Peyer's patch (tissue), 4 donors: ENCODE measurements at regions not wholly inside any gene's neighbourhood (a gene's known extent, or its start where the extent isn't known, plus 50 kb on each side); places are given as distances from the start of the nearest gene placed in this dataset.

ENCODE experiments used
- DNase-seq, 3 donors: peaks; one replicate each; pipeline ENCODE4 v3.0.0-alpha.2; 2017 to 2019
- H3K27ac ChIP-seq, 4 donors: fragments of 200-600 bp; sonication (generic); one replicate each; pipeline ENCODE4 v1.5.1; 2016 to 2019
- H3K27me3 ChIP-seq, 2 donors: fragments of 200-600 bp; sonication (generic); one replicate each; pipeline ENCODE4 v1.5.1; 2019
- H3K36me3 ChIP-seq, 3 donors: fragments of 200-600 bp; sonication (generic); one replicate each; pipeline ENCODE4 v1.5.1; 2016 to 2019
- H3K4me1 ChIP-seq, 4 donors: fragments of 200-600 bp; sonication (generic); one replicate each; pipeline ENCODE4 v1.5.1; 2016 to 2019
- H3K4me3 ChIP-seq, 4 donors: fragments of 200-600 bp; sonication (generic); 1 replicate in 3 of 4; 2 replicates in 1 of 4; pipeline ENCODE4 v1.5.1; 2016 to 2019; ENCODE audit warnings: mild to moderate bottlenecking in 1 of 4
- H3K9me3 ChIP-seq, 4 donors: fragments of 200-600 bp; sonication (generic); one replicate each; pipeline ENCODE4 v1.5.1; 2016 to 2019; ENCODE audit warnings: mild to moderate bottlenecking in 1 of 4
- CTCF ChIP-seq, 6 experiments: fragments of 450-650 bp in 4 of 6; fragments of 200-600 bp in 2 of 6; sonication (generic) in 1 of 6; IDR thresholded peaks; one replicate each; pipeline ENCODE4 v1.5.1; 2017 to 2019; ENCODE audit warnings: antibody characterized with exemption in 6 of 6, mild to moderate bottlenecking in 3 of 6, moderate library complexity in 1 of 6
- POLR2A ChIP-seq, 2 donors: fragments of 450-650 bp; IDR thresholded peaks; one replicate each; pipeline ENCODE4 v1.5.1; 2017; ENCODE audit warnings: antibody characterized with exemption in 2 of 2, mild to moderate bottlenecking in 2 of 2, moderate library complexity in 2 of 2

- TF ChIP-seq CTCF (IDR thresholded peaks at IDR 0.05) (no peak), POLR2A (IDR thresholded peaks at IDR 0.05) (no peak)
- no peak overlapping the region for H3K27ac ChIP-seq
- H3K9me3 ChIP-seq = no peaks in the 10 kb centered on the region
- no peaks in the 10 kb centered on the region for H3K27me3 ChIP-seq
- no peaks in the 10 kb centered on the region for H3K36me3 ChIP-seq
- H3K4me3 ChIP-seq = no peak overlapping the region
- no peaks in the 10 kb centered on the region for H3K4me1 ChIP-seq
- no peak for DNase-seq
These were observed 174.4 kb downstream of the DSEL start for GRCh38 chr18:67342159-67342558.

DNA sequence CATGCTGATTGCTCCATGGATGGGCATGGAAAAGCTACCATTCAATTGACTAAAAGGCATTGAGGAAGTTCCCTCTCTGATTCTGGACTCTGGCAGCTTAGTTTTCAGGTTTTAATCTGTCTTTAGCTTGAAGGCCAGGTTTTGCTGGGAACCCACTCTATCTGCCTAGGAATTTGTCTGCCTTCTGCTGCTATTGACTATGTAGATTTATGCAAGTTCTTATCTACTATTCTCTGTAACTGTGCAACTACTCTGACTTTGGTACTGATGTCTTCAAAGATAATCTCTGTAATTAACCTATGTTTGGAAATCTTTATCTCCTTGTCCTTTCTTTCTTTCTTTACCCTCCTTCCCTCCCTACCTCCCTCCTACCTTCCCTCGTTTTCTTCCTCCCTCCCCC lies 178.8 kb downstream of the DSEL start:
- DNase-seq = no peak
- no peak overlapping the region for H3K27ac ChIP-seq
- TF ChIP-seq CTCF (IDR thresholded peaks at IDR 0.05) (no peak), POLR2A (IDR thresholded peaks at IDR 0.05) (no peak)

GRCh38 chr18:67331857-67332256 lies 184.7 kb downstream of the DSEL start:
- Histone ChIP-seq H3K36me3 (no peaks in the 10 kb centered on the region), H3K4me3 (no peak overlapping the region)

More for the DNA sequence above, 178.8 kb downstream of the DSEL start:
- Histone ChIP-seq H3K27me3 (no peaks in the 10 kb centered on the region), H3K9me3 (no peaks in the 10 kb centered on the region), H3K4me3 (no peak overlapping the region), H3K4me1 (no peaks in the 10 kb centered on the region), H3K36me3 (no peaks in the 10 kb centered on the region)

GRCh38 chr18:67319109-67319508 lies 197.4 kb downstream of the DSEL start:
- no peaks in the 10 kb centered on the region for H3K4me1 ChIP-seq
- no peaks in the 10 kb centered on the region for H3K27me3 ChIP-seq
- no peaks in the 10 kb centered on the region for H3K36me3 ChIP-seq
- no peak overlapping the region for H3K27ac ChIP-seq
- no peak for TF ChIP-seq CTCF (IDR thresholded peaks at IDR 0.05)
- TF ChIP-seq POLR2A (IDR thresholded peaks at IDR 0.05) = no peak
- H3K4me3 ChIP-seq = no peak overlapping the region
- no peaks in the 10 kb centered on the region for H3K9me3 ChIP-seq
- DNase-seq = no peak

More at GRCh38 chr18:67331857-67332256, 184.7 kb downstream of the DSEL start:
- no peak for DNase-seq
- H3K9me3 ChIP-seq = no peaks in the 10 kb centered on the region
- TF ChIP-seq CTCF (IDR thresholded peaks at IDR 0.05) = no peak
- TF ChIP-seq POLR2A (IDR thresholded peaks at IDR 0.05) = no peak
- H3K27ac ChIP-seq = no peak overlapping the region
- H3K27me3 ChIP-seq = no peaks in the 10 kb centered on the region
- H3K4me1 ChIP-seq = no peaks in the 10 kb centered on the region

GRCh38 chr18:67318651-67319050 lies 197.9 kb downstream of the DSEL start:
- Histone ChIP-seq H3K9me3 (no peaks in the 10 kb centered on the region), H3K27ac (no peak overlapping the region), H3K36me3 (no peaks in the 10 kb centered on the region), H3K4me3 (no peak overlapping the region), H3K27me3 (no peaks in the 10 kb centered on the region), H3K4me1 (no peaks in the 10 kb centered on the region)
- no peak for TF ChIP-seq CTCF (IDR thresholded peaks at IDR 0.05)
- no peak for TF ChIP-seq POLR2A (IDR thresholded peaks at IDR 0.05)
- DNase-seq = no peak

GRCh38 chr18:67310826-67311225 lies 205.7 kb downstream of the DSEL start:
- H3K4me3 ChIP-seq = no peak overlapping the region
- no peaks in the 10 kb centered on the region for H3K36me3 ChIP-seq
- H3K27me3 ChIP-seq = no peaks in the 10 kb centered on the region
- TF ChIP-seq CTCF (IDR thresholded peaks at IDR 0.05) (no peak), POLR2A (IDR thresholded peaks at IDR 0.05) (no peak)
- DNase-seq = no peak
- H3K4me1 ChIP-seq = no peaks in the 10 kb centered on the region
- no peaks in the 10 kb centered on the region for H3K9me3 ChIP-seq
- H3K27ac ChIP-seq = no peak overlapping the region
